Peyer's patch (tissue), 4 donors: ENCODE measurements at regions not wholly inside any gene's neighbourhood (a gene's known extent, or its start where the extent isn't known, plus 50 kb on each side); places are given as distances from the start of the nearest gene placed in this dataset.
"Not testable (repeated sequence)": the region's sequence is repeated elsewhere in the genome, so short reads cannot be mapped to it uniquely, and the experiment has no call there.

Experiments
- DNase-seq, 3 donors: peaks; one replicate each; pipeline ENCODE4 v3.0.0-alpha.2; 2017 to 2019
- H3K27ac ChIP-seq, 4 donors: fragments of 200-600 bp; sonication (generic); one replicate each; pipeline ENCODE4 v1.5.1; 2016 to 2019
- H3K27me3 ChIP-seq, 2 donors: fragments of 200-600 bp; sonication (generic); one replicate each; pipeline ENCODE4 v1.5.1; 2019
- H3K36me3 ChIP-seq, 3 donors: fragments of 200-600 bp; sonication (generic); one replicate each; pipeline ENCODE4 v1.5.1; 2016 to 2019
- H3K4me1 ChIP-seq, 4 donors: fragments of 200-600 bp; sonication (generic); one replicate each; pipeline ENCODE4 v1.5.1; 2016 to 2019
- H3K4me3 ChIP-seq, 4 donors: fragments of 200-600 bp; sonication (generic); 1 replicate in 3 of 4; 2 replicates in 1 of 4; pipeline ENCODE4 v1.5.1; 2016 to 2019; ENCODE audit warnings: mild to moderate bottlenecking in 1 of 4
- H3K9me3 ChIP-seq, 4 donors: fragments of 200-600 bp; sonication (generic); one replicate each; pipeline ENCODE4 v1.5.1; 2016 to 2019; ENCODE audit warnings: mild to moderate bottlenecking in 1 of 4
- CTCF ChIP-seq, 6 experiments: fragments of 450-650 bp in 4 of 6; fragments of 200-600 bp in 2 of 6; sonication (generic) in 1 of 6; IDR thresholded peaks; one replicate each; pipeline ENCODE4 v1.5.1; 2017 to 2019; ENCODE audit warnings: antibody characterized with exemption in 6 of 6, mild to moderate bottlenecking in 3 of 6, moderate library complexity in 1 of 6
- POLR2A ChIP-seq, 2 donors: fragments of 450-650 bp; IDR thresholded peaks; one replicate each; pipeline ENCODE4 v1.5.1; 2017; ENCODE audit warnings: antibody characterized with exemption in 2 of 2, mild to moderate bottlenecking in 2 of 2, moderate library complexity in 2 of 2

- Histone ChIP-seq H3K27ac (no peak overlapping the region), H3K36me3 (no peaks in the 10 kb centered on the region), H3K4me1 (no peaks in the 10 kb centered on the region), H3K27me3 (no peaks in the 10 kb centered on the region), H3K4me3 (no peak overlapping the region), H3K9me3 (no peaks in the 10 kb centered on the region)
- no peak for DNase-seq
- TF ChIP-seq POLR2A (IDR thresholded peaks at IDR 0.05) (no peak), CTCF (IDR thresholded peaks at IDR 0.05) (no peak)
These were observed 273.7 kb upstream of the ATP11B start for GRCh38 chr3:182519569-182519968.

- Histone ChIP-seq H3K4me1 (no peaks in the 10 kb centered on the region), H3K27me3 (no peaks in the 10 kb centered on the region), H3K9me3 (no peaks in the 10 kb centered on the region), H3K36me3 (no peaks in the 10 kb centered on the region), H3K27ac (no peak overlapping the region), H3K4me3 (no peak overlapping the region)
- DNase-seq = no peak
- no peak for TF ChIP-seq POLR2A (IDR thresholded peaks at IDR 0.05)
These were observed 272.0 kb upstream of the ATP11B start for GRCh38 chr3:182521339-182521738.

- H3K36me3 ChIP-seq, H3K4me3 ChIP-seq, H3K27me3 ChIP-seq, DNase-seq, H3K27ac ChIP-seq, H3K9me3 ChIP-seq, H3K4me1 ChIP-seq: not testable (repeated sequence)
These were observed 269.9 kb upstream of the ATP11B start for GRCh38 chr3:182523424-182523823.

GRCh38 chr3:182523836-182524235 lies 269.5 kb upstream of the ATP11B start:
- Histone ChIP-seq H3K27me3 (no peaks in the 10 kb centered on the region), H3K4me3 (no peak overlapping the region), H3K9me3 (no peaks in the 10 kb centered on the region), H3K4me1 (peaks cover 0 to 4% (median 0%) of the 10 kb centered on the region in 4 donors), H3K27ac (no peak overlapping the region), H3K36me3 (no peaks in the 10 kb centered on the region)
- no peak for TF ChIP-seq CTCF (IDR thresholded peaks at IDR 0.05)
- no peak for TF ChIP-seq POLR2A (IDR thresholded peaks at IDR 0.05)
- DNase-seq = no peak

- Histone ChIP-seq H3K9me3 (no peaks in the 10 kb centered on the region), H3K27me3 (no peaks in the 10 kb centered on the region), H3K36me3 (no peaks in the 10 kb centered on the region), H3K4me1 (peaks cover 0 to 4% (median 0%) of the 10 kb centered on the region in 4 donors), H3K4me3 (no peak overlapping the region), H3K27ac (no peak overlapping the region)
- no peak for TF ChIP-seq CTCF (IDR thresholded peaks at IDR 0.05)
- no peak for TF ChIP-seq POLR2A (IDR thresholded peaks at IDR 0.05)
- no peak for DNase-seq
These were observed 268.4 kb upstream of the ATP11B start for GRCh38 chr3:182524711-182525401.

- H3K36me3 ChIP-seq = no peaks in the 10 kb centered on the region
- no peak overlapping the region for H3K4me3 ChIP-seq
- no peaks in the 10 kb centered on the region for H3K27me3 ChIP-seq
- peaks cover 0 to 4% (median 0%) of the 10 kb centered on the region in 4 donors for H3K4me1 ChIP-seq
- H3K27ac ChIP-seq = no peak overlapping the region
- no peaks in the 10 kb centered on the region for H3K9me3 ChIP-seq
- TF ChIP-seq POLR2A (IDR thresholded peaks at IDR 0.05) (no peak), CTCF (IDR thresholded peaks at IDR 0.05) (no peak)
- DNase-seq = no peak
These were observed 267.4 kb upstream of the ATP11B start for GRCh38 chr3:182525766-182526374.
